HepG2 (cell line): ENCODE measurements at regions not wholly inside any gene's neighbourhood (a gene's known extent, or its start where the extent isn't known, plus 50 kb on each side); places are given as distances from the start of the nearest gene placed in this dataset.

Experiments
- ARNTL ChIP-seq: sonication (generic); formaldehyde crosslinking; IDR thresholded peaks from 2 replicates; pipeline ENCODE4 v1.4.0; 2020; ENCODE audit warnings: mild to moderate bottlenecking, missing genetic modification reagents
- CBX2 ChIP-seq, 2 experiments: fragments of 200-600 bp in 1 of 2; sonication (generic); formaldehyde crosslinking in 1 of 2; IDR thresholded peaks; 2 replicates each; pipeline versions ENCODE4 v1.7.0 to v1.8.1; 2018 to 2022; ENCODE audit warnings: low read depth in 2 of 2, low read length in 1 of 2, mild to moderate bottlenecking in 1 of 2, missing genetic modification reagents in 1 of 2
- CTCF ChIP-seq: sonication (generic); formaldehyde crosslinking; IDR thresholded peaks from 2 replicates; pipeline ENCODE4 v1.5.0; 2020; ENCODE audit warnings: mild to moderate bottlenecking, missing genetic modification reagents, moderate library complexity
- FOXK2 ChIP-seq: fragments of 450-650 bp; IDR thresholded peaks from 2 replicates; pipeline ENCODE4 v1.6.1; 2016
- FOXO1 ChIP-seq: sonication (generic); formaldehyde crosslinking; IDR thresholded peaks from 2 replicates; pipeline ENCODE4 v1.4.0; 2020; ENCODE audit warnings: missing genetic modification reagents
- PBX2 ChIP-seq: IDR thresholded peaks from 2 replicates; pipeline ENCODE4 v1.6.1; 2016; ENCODE audit warnings: control low read depth
- PBX3 ChIP-seq: sonication (generic); formaldehyde crosslinking; IDR thresholded peaks from 2 replicates; pipeline ENCODE4 v1.8.1; 2023; ENCODE audit warnings: missing genetic modification reagents, inconsistent platforms, borderline replicate concordance
- SIN3A ChIP-seq: IDR thresholded peaks from 2 replicates; pipeline ENCODE4 v1.6.1; 2011; ENCODE audit warnings: low read depth, mild to moderate bottlenecking, control low read depth, low read length, borderline replicate concordance
- ZNF12 ChIP-seq: sonication (generic); formaldehyde crosslinking; IDR thresholded peaks from 2 replicates; pipeline ENCODE4 v1.5.0; 2020; ENCODE audit warnings: missing genetic modification reagents
- ZNF274 ChIP-seq: sonication (generic); formaldehyde crosslinking; IDR thresholded peaks from 2 replicates; pipeline ENCODE4 v1.5.1; 2020; ENCODE audit warnings: mild to moderate bottlenecking, missing genetic modification reagents
- ZNF503 ChIP-seq: sonication (generic); formaldehyde crosslinking; IDR thresholded peaks from 2 replicates; pipeline ENCODE4 v1.4.0; 2020; ENCODE audit warnings: missing genetic modification reagents
- ZNF710 ChIP-seq: sonication (generic); formaldehyde crosslinking; IDR thresholded peaks from 2 replicates; pipeline ENCODE4 v1.5.0; 2020; ENCODE audit warnings: mild to moderate bottlenecking, missing genetic modification reagents, borderline replicate concordance
- ZNF772 ChIP-seq: sonication (generic); formaldehyde crosslinking; IDR thresholded peaks from 2 replicates; pipeline ENCODE4 v1.5.0; 2020; ENCODE audit warnings: mild to moderate bottlenecking, missing genetic modification reagents

GRCh38 chr10:55446441-55447002, 645.5 kb upstream of the PCDH15 start:
- TF ChIP-seq SIN3A = no peak
- no peak for TF ChIP-seq ZNF274
- TF ChIP-seq PBX2 (CRISPR knock-in tag) = no peak
- TF ChIP-seq PBX3 = no peak
- no peak for TF ChIP-seq ARNTL (CRISPR knock-in tag)
- no peak for TF ChIP-seq ZNF710 (CRISPR knock-in tag)
- no peak for TF ChIP-seq ZNF12 (CRISPR knock-in tag)
- no peak for TF ChIP-seq FOXK2
- TF ChIP-seq ZNF503 = no peak
- TF ChIP-seq ZNF772 = no peak
- TF ChIP-seq FOXO1 (CRISPR knock-in tag) = no peak
- TF ChIP-seq CBX2 (IDR thresholded peaks at IDR 0.05; ENCODE audit: low read depth, low read length) = no peak
- no peak for TF ChIP-seq CBX2 (CRISPR knock-in tag; IDR thresholded peaks at IDR 0.05; ENCODE audit: low read depth)
- TF ChIP-seq CTCF (CRISPR knock-in tag) = no peak
